Natural killer cell treated with Interleukin-12 subunit alpha and Interleukin-12 subunit beta and Interleukin-15 and Interleukin-18, amount 100 ng/mL, for 72 hours (primary cell): ENCODE measurements at regions not wholly inside any gene's neighbourhood (a gene's known extent, or its start where the extent isn't known, plus 50 kb on each side); places are given as distances from the start of the nearest gene placed in this dataset.
"Not testable (repeated sequence)": the region's sequence is repeated elsewhere in the genome, so short reads cannot be mapped to it uniquely, and the experiment has no call there.

Experiments used
- ATAC-seq, 2 donors: fragments of 150-1000 bp; cut with Tn5 transposase in 1 of 2; sonication (Bioruptor Pico), chemical (Tn5 transposase) in 1 of 2; 2 replicates each; pipeline ENCODE4 v1.10.0; 2021
- DNase-seq: peaks from one replicate; pipeline ENCODE4 v3.0.0; 2022; ENCODE audit warnings: low spot score
- H3K27ac Mint-ChIP-seq, 2 donors: 1 replicate in 1 of 2; 2 replicates in 1 of 2; pipeline ENCODE4 v1.8.0; 2022; ENCODE audit warnings: mixed read lengths in 2 of 2, mild to moderate bottlenecking in 1 of 2, moderate library complexity in 1 of 2
- H3K27me3 Mint-ChIP-seq, 2 donors: 1 replicate in 1 of 2; 2 replicates in 1 of 2; pipeline ENCODE4 v1.8.0; 2022; ENCODE audit warnings: mixed read lengths in 2 of 2
- H3K36me3 Mint-ChIP-seq: one replicate; pipeline ENCODE4 v1.8.0; 2022; ENCODE audit warnings: mixed read lengths
- H3K4me1 Mint-ChIP-seq, 2 donors: 1 replicate in 1 of 2; 2 replicates in 1 of 2; pipeline ENCODE4 v1.8.0; 2022; ENCODE audit warnings: low read depth in 2 of 2, mixed read lengths in 2 of 2, mild to moderate bottlenecking in 1 of 2
- H3K4me3 Mint-ChIP-seq: one replicate; pipeline ENCODE4 v1.8.0; 2022; ENCODE audit warnings: mixed read lengths
- H3K9me3 Mint-ChIP-seq: 2 replicates; pipeline ENCODE4 v1.8.0; 2022; ENCODE audit warnings: mixed read lengths

DNA sequence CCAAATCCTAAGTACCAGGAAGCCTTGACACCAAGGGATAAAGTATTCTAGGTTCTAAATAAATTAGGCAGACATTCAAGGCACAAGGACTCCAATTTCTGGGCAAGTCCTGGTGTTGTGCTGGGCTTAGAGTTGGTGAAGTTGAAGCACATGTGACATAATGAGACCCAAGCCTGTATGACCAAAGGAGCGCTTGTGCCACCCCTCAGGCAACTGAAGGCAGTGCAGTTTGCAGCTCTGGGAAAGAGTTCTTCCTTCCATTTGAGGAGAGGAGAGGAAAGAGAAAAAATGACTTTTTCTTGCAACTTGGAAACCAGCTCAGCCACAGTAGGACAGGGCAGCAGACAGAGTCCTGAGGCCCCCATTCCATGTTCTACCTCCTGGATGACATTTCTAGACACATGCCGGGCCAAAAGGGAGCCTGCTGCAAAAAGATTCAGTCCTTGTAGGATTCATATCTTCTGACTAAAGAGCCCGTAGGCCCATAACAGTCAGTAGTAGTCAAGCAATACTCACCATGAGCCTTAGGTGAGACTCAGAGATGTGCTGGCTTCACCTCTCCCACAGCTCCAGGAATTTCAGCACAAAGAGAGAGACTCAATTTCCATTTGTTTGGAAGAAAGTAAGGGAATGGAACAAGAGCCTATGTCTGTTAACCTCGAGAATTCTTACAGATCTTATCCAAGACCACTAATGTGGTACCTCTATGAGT lies 588.8 kb upstream of the BCHE start:
- Mint-ChIP-seq H3K9me3 (peaks cover 25% of the 10 kb centered on the region), H3K4me1 (no peaks in the 10 kb centered on the region), H3K27ac (no peak overlapping the region), H3K4me3 (no peak overlapping the region), H3K27me3 (no peaks in the 10 kb centered on the region), H3K36me3 (peaks cover 9% of the 10 kb centered on the region)
- DNase-seq (no peak), ATAC-seq (no peak)

DNA sequence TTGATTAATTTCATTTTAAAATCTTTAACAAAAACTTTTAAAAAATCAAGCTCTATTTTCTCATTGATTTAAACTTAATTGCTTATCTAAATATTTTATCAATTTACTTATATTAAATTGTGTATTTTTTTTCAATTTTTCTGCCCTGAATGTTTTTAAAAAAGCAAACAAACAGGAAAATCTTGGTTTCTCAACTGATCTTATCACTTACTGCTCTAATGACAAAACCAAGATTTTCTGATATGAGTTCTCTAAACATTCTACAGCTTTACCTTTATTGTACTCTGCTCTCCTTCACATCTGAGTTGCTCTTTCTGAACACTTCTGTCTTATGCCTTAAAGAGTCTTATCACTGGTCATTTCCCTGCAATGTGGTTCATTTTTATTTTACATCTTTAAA lies 587.8 kb upstream of the BCHE start:
- ATAC-seq (no peak), DNase-seq (no peak)
- H3K27me3 Mint-ChIP-seq = no peaks in the 10 kb centered on the region
- no peak overlapping the region for H3K27ac Mint-ChIP-seq
- H3K4me3 Mint-ChIP-seq = no peak overlapping the region
- peaks cover 12% of the 10 kb centered on the region for H3K36me3 Mint-ChIP-seq
- H3K4me1 Mint-ChIP-seq = no peaks in the 10 kb centered on the region
- peaks cover 28% of the 10 kb centered on the region for H3K9me3 Mint-ChIP-seq

DNA sequence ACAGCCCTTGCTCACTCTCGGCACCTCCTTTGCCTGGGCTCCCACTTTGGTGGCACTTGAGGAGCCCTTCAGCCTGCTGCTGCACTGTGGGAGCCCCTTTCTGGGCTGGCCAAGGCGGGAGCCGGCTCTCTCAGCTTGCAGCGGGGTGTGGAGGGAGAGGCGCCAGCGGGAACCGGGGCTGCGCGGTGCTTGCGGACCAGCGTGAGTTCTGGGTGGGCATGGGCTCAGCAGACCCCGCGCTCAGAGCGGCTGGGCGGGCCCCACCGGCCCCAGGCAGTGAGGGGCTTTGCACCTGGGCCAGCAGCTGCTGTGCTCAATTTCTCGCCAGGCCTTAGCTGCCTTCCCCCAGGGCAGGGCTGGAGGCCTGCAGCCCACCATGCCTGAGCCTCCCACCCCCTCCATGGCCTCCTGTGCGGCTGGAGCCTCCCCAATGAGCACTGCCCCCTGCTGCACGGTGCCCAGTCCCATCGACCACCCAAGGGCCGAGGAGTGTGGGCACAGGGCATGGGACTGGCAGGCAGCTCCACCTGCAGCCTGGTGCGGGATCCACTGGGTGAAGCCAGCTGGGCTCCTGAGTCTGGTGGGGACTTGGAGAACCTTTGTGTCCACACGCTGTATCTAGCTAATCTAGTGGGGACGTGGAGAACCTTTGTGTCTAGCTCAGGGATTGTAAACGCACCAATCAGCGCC lies 586.7 kb upstream of the BCHE start:
- not testable (repeated sequence) for H3K27me3 Mint-ChIP-seq, H3K4me3 Mint-ChIP-seq, H3K4me1 Mint-ChIP-seq

GRCh38 chr3:166422556-166422955 lies 585.3 kb upstream of the BCHE start:
- Mint-ChIP-seq H3K4me1 (no peaks in the 10 kb centered on the region), H3K9me3 (peaks cover 28% of the 10 kb centered on the region), H3K27ac (no peak overlapping the region), H3K36me3 (peaks cover 13% of the 10 kb centered on the region), H3K27me3 (no peaks in the 10 kb centered on the region), H3K4me3 (no peak overlapping the region)
- ATAC-seq (no peak), DNase-seq (no peak)

More for the DNA sequence above, 586.7 kb upstream of the BCHE start:
- Mint-ChIP-seq H3K9me3 (peaks cover 28% of the 10 kb centered on the region), H3K36me3 (peaks cover 13% of the 10 kb centered on the region)
- ATAC-seq, H3K27ac Mint-ChIP-seq, DNase-seq: not testable (repeated sequence)

DNA sequence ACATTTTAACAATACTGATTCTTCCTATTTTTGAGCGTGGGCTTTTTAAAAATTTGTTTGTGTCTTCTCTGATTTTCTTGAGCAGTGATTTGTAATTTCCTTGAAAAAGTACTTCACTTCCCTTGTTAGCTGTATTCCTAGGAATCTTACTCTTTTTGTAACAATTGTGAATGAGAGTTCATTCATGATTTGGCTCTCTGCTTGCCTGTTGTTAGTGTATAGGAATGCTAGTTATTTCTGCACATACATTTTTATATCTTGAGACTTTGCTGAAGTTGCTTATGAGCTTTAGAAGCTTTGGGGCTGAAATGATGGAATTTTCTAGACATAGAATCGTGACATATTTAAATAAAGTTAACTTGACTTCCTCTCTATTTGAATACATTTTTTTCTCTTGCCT lies 582.8 kb upstream of the BCHE start:
- H3K4me1 Mint-ChIP-seq = no peaks in the 10 kb centered on the region
- no peak overlapping the region for H3K4me3 Mint-ChIP-seq
- peaks cover 4% of the 10 kb centered on the region for H3K36me3 Mint-ChIP-seq
- peaks cover 20% of the 10 kb centered on the region for H3K9me3 Mint-ChIP-seq
- DNase-seq (no peak), ATAC-seq (no peak)
- H3K27ac Mint-ChIP-seq = no peak overlapping the region
- no peaks in the 10 kb centered on the region for H3K27me3 Mint-ChIP-seq

DNA sequence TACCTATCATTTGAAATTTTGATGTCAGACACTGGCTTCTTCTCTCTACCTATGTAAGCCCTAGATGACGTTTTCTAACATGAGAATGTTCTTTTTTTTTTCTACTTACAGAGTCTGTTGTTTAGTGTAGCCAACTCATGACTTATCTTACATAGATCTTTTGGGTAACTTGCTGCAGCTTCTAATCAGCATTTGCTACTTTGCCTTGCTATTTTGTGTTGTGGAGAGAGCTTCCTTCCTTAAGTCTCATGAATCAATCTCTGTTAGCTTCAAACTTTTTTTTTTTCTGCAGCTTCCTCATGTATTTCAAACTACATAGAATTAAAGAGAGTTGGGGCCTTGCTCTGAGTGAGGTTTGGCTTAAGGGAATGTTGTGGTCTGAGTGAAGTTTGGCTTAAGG lies 568.7 kb upstream of the BCHE start:
- H3K9me3 Mint-ChIP-seq = peaks cover 13% of the 10 kb centered on the region
- H3K27me3 Mint-ChIP-seq = no peaks in the 10 kb centered on the region
- H3K4me1 Mint-ChIP-seq = no peaks in the 10 kb centered on the region
- no peak for DNase-seq
- H3K36me3 Mint-ChIP-seq = no peaks in the 10 kb centered on the region
- H3K27ac Mint-ChIP-seq = no peak overlapping the region
- no peak overlapping the region for H3K4me3 Mint-ChIP-seq
- no peak for ATAC-seq

DNA sequence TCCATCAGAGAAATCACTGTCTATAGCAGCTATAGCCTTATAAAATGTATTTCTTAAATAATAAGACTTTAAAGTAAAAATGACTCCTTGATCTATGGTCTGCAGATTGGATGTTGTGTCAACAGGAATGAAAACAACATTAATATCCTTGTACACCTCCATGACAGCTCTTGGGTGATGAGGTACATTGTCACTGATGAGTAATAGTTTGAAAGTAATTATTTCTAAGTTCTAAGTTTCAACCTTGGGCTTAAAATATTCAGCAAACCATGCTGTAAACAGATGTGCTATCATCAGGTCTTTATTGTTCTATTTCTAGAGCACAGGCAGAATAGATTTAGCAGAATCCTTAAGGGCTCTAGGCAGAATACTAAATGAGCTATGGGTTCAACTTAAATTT lies 568.2 kb upstream of the BCHE start:
- DNase-seq (no peak), ATAC-seq (no peak)
- no peaks in the 10 kb centered on the region for H3K36me3 Mint-ChIP-seq

DNA sequence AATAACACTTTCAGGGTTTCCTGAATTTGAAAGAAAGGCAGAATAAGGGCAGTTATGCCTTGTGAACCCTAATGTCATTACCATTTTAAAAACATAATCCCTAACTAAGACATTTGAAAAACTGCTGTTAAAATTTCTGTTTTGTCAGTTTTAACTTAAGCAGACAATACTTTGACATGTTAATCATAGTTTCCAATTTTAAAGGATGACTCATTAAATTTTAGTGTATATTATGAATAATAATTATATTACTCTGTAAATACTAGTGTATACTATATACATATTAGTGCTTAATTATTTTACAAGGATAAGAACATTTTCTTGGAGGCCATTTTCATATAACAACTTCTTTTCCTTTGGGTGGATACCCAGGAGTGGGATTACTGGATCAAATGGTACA lies 553.1 kb upstream of the BCHE start:
- H3K36me3 Mint-ChIP-seq = peaks cover 4% of the 10 kb centered on the region
- H3K4me1 Mint-ChIP-seq = no peaks in the 10 kb centered on the region
- no peak overlapping the region for H3K4me3 Mint-ChIP-seq
- no peaks in the 10 kb centered on the region for H3K27me3 Mint-ChIP-seq
- no peak for ATAC-seq
- DNase-seq = no peak
- no peak overlapping the region for H3K27ac Mint-ChIP-seq
- H3K9me3 Mint-ChIP-seq = peaks cover 11% of the 10 kb centered on the region

More for the DNA sequence above, 568.2 kb upstream of the BCHE start:
- Mint-ChIP-seq H3K4me3 (no peak overlapping the region), H3K27ac (no peak overlapping the region), H3K27me3 (no peaks in the 10 kb centered on the region), H3K4me1 (no peaks in the 10 kb centered on the region), H3K9me3 (peaks cover 13% of the 10 kb centered on the region)

DNA sequence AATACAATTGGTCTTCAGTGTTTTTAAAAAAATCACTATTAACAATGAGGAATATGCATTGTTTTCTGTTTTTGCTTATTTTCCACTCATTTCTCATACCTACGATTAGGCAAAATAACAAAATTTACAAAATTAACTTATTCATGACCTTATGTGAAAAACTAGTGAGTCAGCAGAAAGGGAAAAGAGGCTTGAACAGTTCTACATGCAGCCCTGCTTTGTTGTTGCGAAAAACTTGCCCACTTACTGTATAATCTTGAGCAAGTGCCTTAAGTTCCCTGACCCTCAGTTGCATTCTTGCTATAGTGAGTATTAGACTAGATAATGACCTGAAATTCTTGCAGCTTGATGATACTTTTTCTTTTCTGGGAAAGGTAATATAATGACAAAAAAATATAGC lies 551.1 kb upstream of the BCHE start:
- ATAC-seq = no peak
- Mint-ChIP-seq H3K4me3 (no peak overlapping the region), H3K27ac (no peak overlapping the region), H3K27me3 (no peaks in the 10 kb centered on the region), H3K36me3 (peaks cover 4% of the 10 kb centered on the region), H3K4me1 (no peaks in the 10 kb centered on the region), H3K9me3 (peaks cover 8% of the 10 kb centered on the region)
- no peak for DNase-seq

DNA sequence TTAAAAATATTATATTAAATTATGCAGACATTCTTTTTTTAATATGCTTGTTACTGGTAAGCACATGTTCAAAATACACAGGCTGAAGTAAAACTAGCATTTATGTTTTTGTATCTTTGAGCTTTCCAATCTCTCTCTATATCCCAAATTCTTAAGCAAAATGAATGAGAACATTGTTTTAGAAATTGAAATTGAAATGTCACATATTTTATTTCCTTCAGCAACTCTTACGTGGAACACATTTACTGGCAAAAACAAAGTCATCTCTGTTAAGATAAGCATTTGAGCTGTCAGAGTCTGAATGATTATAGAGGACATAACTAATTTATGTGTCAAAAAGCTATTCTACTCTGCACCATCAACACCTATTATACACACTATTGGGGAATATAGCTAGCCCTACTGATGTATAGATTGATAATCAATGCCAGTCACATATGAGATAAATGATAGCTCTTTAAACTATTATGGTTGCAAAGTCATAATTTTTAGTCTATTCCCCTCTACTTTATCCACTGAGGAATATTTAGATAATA lies 535.4 kb upstream of the BCHE start:
- H3K27ac Mint-ChIP-seq = no peak overlapping the region
- H3K4me1 Mint-ChIP-seq = no peaks in the 10 kb centered on the region
- no peak overlapping the region for H3K4me3 Mint-ChIP-seq
- H3K27me3 Mint-ChIP-seq = no peaks in the 10 kb centered on the region
- DNase-seq (no peak), ATAC-seq (no peak)
- peaks cover 30% of the 10 kb centered on the region for H3K9me3 Mint-ChIP-seq
- peaks cover 7% of the 10 kb centered on the region for H3K36me3 Mint-ChIP-seq

DNA sequence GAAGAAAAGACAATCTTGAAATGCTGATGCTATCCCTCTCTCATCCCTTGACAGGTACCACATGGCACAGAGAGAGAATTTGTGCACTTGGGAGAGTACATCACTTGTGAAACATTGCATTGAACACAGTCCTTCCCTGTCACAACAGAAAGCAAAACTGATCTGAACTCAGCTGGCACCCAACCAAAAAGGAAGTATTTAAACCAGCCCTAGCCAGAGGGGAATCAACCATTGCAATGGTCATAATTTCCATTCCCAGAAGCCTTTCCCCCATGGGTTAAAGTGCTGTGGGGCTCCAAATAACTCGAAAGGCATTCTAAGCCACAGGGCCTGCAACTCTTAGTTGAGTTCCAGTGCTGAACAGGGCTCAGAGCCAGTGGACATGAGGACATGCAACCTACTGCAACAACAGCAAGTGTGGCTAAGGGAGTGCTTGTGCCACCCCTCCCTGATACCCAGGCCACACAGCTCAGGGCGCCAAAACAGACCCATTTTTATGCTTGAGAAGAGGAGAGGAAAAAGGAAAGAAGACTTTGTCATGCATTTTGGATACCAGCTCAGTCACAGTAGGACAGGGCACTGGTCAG lies 530.8 kb upstream of the BCHE start:
- peaks cover 7% of the 10 kb centered on the region for H3K36me3 Mint-ChIP-seq
- ATAC-seq = no peak
- H3K4me1 Mint-ChIP-seq = no peaks in the 10 kb centered on the region
- no peak overlapping the region for H3K4me3 Mint-ChIP-seq
- no peak for DNase-seq
- no peak overlapping the region for H3K27ac Mint-ChIP-seq
- no peaks in the 10 kb centered on the region for H3K27me3 Mint-ChIP-seq
- H3K9me3 Mint-ChIP-seq = peaks cover 25% of the 10 kb centered on the region

GRCh38 chr3:166362698-166363097 lies 525.5 kb upstream of the BCHE start:
- DNase-seq (no peak), ATAC-seq (no peak)
- Mint-ChIP-seq H3K27ac (no peak overlapping the region), H3K27me3 (no peaks in the 10 kb centered on the region), H3K36me3 (no peaks in the 10 kb centered on the region), H3K4me1 (no peaks in the 10 kb centered on the region), H3K9me3 (peaks cover 12% of the 10 kb centered on the region), H3K4me3 (no peak overlapping the region)

GRCh38 chr3:166360720-166361119 lies 523.5 kb upstream of the BCHE start:
- no peaks in the 10 kb centered on the region for H3K27me3 Mint-ChIP-seq
- peaks cover 12% of the 10 kb centered on the region for H3K9me3 Mint-ChIP-seq
- ATAC-seq = no peak
- H3K4me3 Mint-ChIP-seq = no peak overlapping the region
- H3K4me1 Mint-ChIP-seq = no peaks in the 10 kb centered on the region
- DNase-seq = no peak
- H3K36me3 Mint-ChIP-seq = no peaks in the 10 kb centered on the region
- H3K27ac Mint-ChIP-seq = no peak overlapping the region

GRCh38 chr3:166351461-166351860 lies 514.2 kb upstream of the BCHE start:
- H3K4me1 Mint-ChIP-seq = no peaks in the 10 kb centered on the region
- H3K27ac Mint-ChIP-seq = no peak overlapping the region
- H3K4me3 Mint-ChIP-seq = no peak overlapping the region
- no peaks in the 10 kb centered on the region for H3K36me3 Mint-ChIP-seq
- peaks cover 22% of the 10 kb centered on the region for H3K9me3 Mint-ChIP-seq
- no peaks in the 10 kb centered on the region for H3K27me3 Mint-ChIP-seq
- no peak for DNase-seq
- ATAC-seq = no peak
